Trophoblast cell (in vitro differentiated cells and primary cell): ENCODE measurements at regions not wholly inside any gene's neighbourhood (a gene's known extent, or its start where the extent isn't known, plus 50 kb on each side); places are given as distances from the start of the nearest gene placed in this dataset.

Experiments
- DNase-seq, 2 donors: peaks; one replicate each; pipeline ENCODE4 v3.0.0-alpha.2; 2016
- H2AFZ ChIP-seq: 2 replicates; pipeline ENCODE4 v1.6.1; 2013; ENCODE audit warnings: low read length, moderate library complexity, mild to moderate bottlenecking; ENCODE audit not compliant: insufficient read depth, poor library complexity
- H2AK5ac ChIP-seq: 2 replicates; pipeline ENCODE4 v1.6.1; 2013; ENCODE audit warnings: mild to moderate bottlenecking, low read length
- H2BK120ac ChIP-seq: 2 replicates; pipeline ENCODE4 v1.6.1; 2013; ENCODE audit warnings: low read length, mild to moderate bottlenecking, moderate library complexity; ENCODE audit not compliant: insufficient read depth, poor library complexity
- H2BK12ac ChIP-seq: 2 replicates; pipeline ENCODE4 v1.6.1; 2013; ENCODE audit warnings: mild to moderate bottlenecking, low read length, moderate library complexity
- H2BK5ac ChIP-seq: 2 replicates; pipeline ENCODE4 v1.6.1; 2013; ENCODE audit warnings: low read length, low read depth, moderate library complexity, mild to moderate bottlenecking; ENCODE audit not compliant: poor library complexity
- H3K14ac ChIP-seq: 2 replicates; pipeline ENCODE4 v1.6.1; 2013; ENCODE audit warnings: mild to moderate bottlenecking, low read length
- H3K18ac ChIP-seq: 2 replicates; pipeline ENCODE4 v1.6.1; 2013; ENCODE audit warnings: mild to moderate bottlenecking, low read length
- H3K23ac ChIP-seq: 2 replicates; pipeline ENCODE4 v1.6.1; 2013; ENCODE audit warnings: low read length
- H3K27ac ChIP-seq: 2 replicates; pipeline ENCODE4 v1.5.1; 2013; ENCODE audit warnings: low read depth, mild to moderate bottlenecking, inconsistent platforms, low read length, moderate library complexity
- H3K27me3 ChIP-seq: 2 replicates; pipeline ENCODE4 v1.6.1; 2013; ENCODE audit warnings: inconsistent platforms, mild to moderate bottlenecking, low read length, moderate library complexity; ENCODE audit not compliant: insufficient read depth
- H3K36me3 ChIP-seq, 2 experiments: 1 replicate in 1 of 2; 2 replicates in 1 of 2; pipeline ENCODE4 v1.6.1; 2013; ENCODE audit warnings: low read length in 2 of 2, mild to moderate bottlenecking in 2 of 2, moderate library complexity in 1 of 2; ENCODE audit not compliant: insufficient read depth in 2 of 2, control insufficient read depth in 1 of 2
- H3K4ac ChIP-seq: 2 replicates; pipeline ENCODE4 v1.6.1; 2013; ENCODE audit warnings: low read depth, mild to moderate bottlenecking, low read length, moderate library complexity
- H3K4me1 ChIP-seq, 2 experiments: 1 replicate in 1 of 2; 2 replicates in 1 of 2; pipeline ENCODE4 v1.6.1; 2013; ENCODE audit warnings: low read length in 2 of 2, mild to moderate bottlenecking in 2 of 2, moderate library complexity in 1 of 2; ENCODE audit not compliant: insufficient read depth in 2 of 2, control insufficient read depth in 1 of 2
- H3K4me2 ChIP-seq: 2 replicates; pipeline ENCODE4 v1.6.1; 2013; ENCODE audit warnings: inconsistent platforms, mild to moderate bottlenecking, low read length, moderate library complexity
- H3K4me3 ChIP-seq: 2 replicates; pipeline ENCODE4 v1.5.1; 2013; ENCODE audit warnings: mild to moderate bottlenecking, low read depth, low read length, inconsistent platforms
- H3K79me1 ChIP-seq: one replicate; pipeline ENCODE4 v1.6.1; 2013; ENCODE audit warnings: low read length
- H3K79me2 ChIP-seq: 2 replicates; pipeline ENCODE4 v1.6.1; 2013; ENCODE audit warnings: low read length, mild to moderate bottlenecking; ENCODE audit not compliant: control insufficient read depth, insufficient read depth, poor library complexity
- H3K9ac ChIP-seq: 2 replicates; pipeline ENCODE4 v1.6.1; 2013; ENCODE audit warnings: mild to moderate bottlenecking, low read length
- H3K9me3 ChIP-seq: 2 replicates; pipeline ENCODE4 v1.6.1; 2013; ENCODE audit warnings: low read depth, mild to moderate bottlenecking, control low read depth, inconsistent platforms, low read length; ENCODE audit not compliant: insufficient read depth
- H4K12ac ChIP-seq: 2 replicates; pipeline ENCODE4 v1.6.1; 2013; ENCODE audit warnings: low read depth, mild to moderate bottlenecking, low read length, moderate library complexity
- H4K8ac ChIP-seq: 2 replicates; pipeline ENCODE4 v1.6.1; 2013; ENCODE audit warnings: low read depth, mild to moderate bottlenecking, low read length, moderate library complexity
- H4K91ac ChIP-seq: one replicate; pipeline ENCODE4 v1.6.1; 2013; ENCODE audit warnings: low read depth, mild to moderate bottlenecking, low read length, moderate library complexity
- WGBS: extraction: QIAGEN DNeasy Blood & Tissue Kit; methylation state at CpG from one replicate; pipeline ENCODE4 v1.1.7; 2013; ENCODE audit warnings: missing lambda C conversion rate; ENCODE audit not compliant: insufficient read length, insufficient coverage; ENCODE audit errors: extremely low coverage; 5-methylcytosine and 5-hydroxymethylcytosine counted together

- H4K91ac ChIP-seq: no peak overlapping the region
- H3K9ac ChIP-seq: no peak overlapping the region
- H2AFZ ChIP-seq: no peak overlapping the region
- H3K9me3 ChIP-seq: no peaks in the 10 kb centered on the region
- no peak overlapping the region for H3K27ac ChIP-seq
- H2BK5ac ChIP-seq: peak overlapping the region; percentile 19
- no peak overlapping the region for H4K8ac ChIP-seq
- H3K14ac ChIP-seq: peak overlapping the region; percentile 32
- H3K79me2 ChIP-seq: no peaks in the 10 kb centered on the region
- no peaks in the 10 kb centered on the region for H3K4me1 ChIP-seq
- H3K36me3 ChIP-seq: no peaks in the 10 kb centered on the region
- no CpG with 5 or more reads among the region's 9 CpGs for WGBS
- H2BK12ac ChIP-seq: no peak overlapping the region
- no peak overlapping the region for H2AK5ac ChIP-seq
- no peak overlapping the region for H3K4me3 ChIP-seq
- no peak overlapping the region for H3K4ac ChIP-seq
- no peak overlapping the region for H3K23ac ChIP-seq
- H3K18ac ChIP-seq: no peak overlapping the region
- H3K79me1 ChIP-seq: peaks cover 3% of the 10 kb centered on the region
- no peak overlapping the region for H3K4me2 ChIP-seq
- H4K12ac ChIP-seq: no peak overlapping the region
- H2BK120ac ChIP-seq: no peak overlapping the region
- peak; percentile 26 to 89 for DNase-seq
- no peaks in the 10 kb centered on the region for H3K27me3 ChIP-seq
Observed at GRCh38 chr5:39547553-39548154, 122.9 kb upstream of the DAB2 start.

GRCh38 chr5:39544941-39545340 lies 120.2 kb upstream of the DAB2 start:
- Histone ChIP-seq H3K36me3 (no peaks in the 10 kb centered on the region), H3K79me2 (no peaks in the 10 kb centered on the region), H4K8ac (no peak overlapping the region), H3K4ac (peak overlapping the region; percentile 62), H2AFZ (no peak overlapping the region), H3K27me3 (no peaks in the 10 kb centered on the region), H3K14ac (peak overlapping the region; percentile 51), H3K9ac (no peak overlapping the region), H3K79me1 (peaks cover 3% of the 10 kb centered on the region), H3K4me1 (no peaks in the 10 kb centered on the region), H2AK5ac (peak overlapping the region; percentile 61), H2BK12ac (peak overlapping the region; percentile 80), H3K27ac (no peak overlapping the region), H4K91ac (peak overlapping the region; percentile 47), H2BK5ac (no peak overlapping the region), H4K12ac (no peak overlapping the region), H3K4me2 (no peak overlapping the region), H2BK120ac (peak overlapping the region; percentile 72), H3K9me3 (no peaks in the 10 kb centered on the region), H3K18ac (peak overlapping the region; percentile 26), H3K4me3 (no peak overlapping the region), H3K23ac (no peak overlapping the region)
- DNase-seq: no peak
- no CpG with 5 or more reads among the region's 3 CpGs for WGBS

GRCh38 chr5:39543335-39543734 lies 118.6 kb upstream of the DAB2 start:
- H2AK5ac ChIP-seq: no peak overlapping the region
- H2BK5ac ChIP-seq: no peak overlapping the region
- no peak overlapping the region for H2AFZ ChIP-seq
- no peak overlapping the region for H2BK120ac ChIP-seq
- H2BK12ac ChIP-seq: no peak overlapping the region
- no peak overlapping the region for H3K9ac ChIP-seq
- no peaks in the 10 kb centered on the region for H3K9me3 ChIP-seq
- peaks cover 5% of the 10 kb centered on the region for H3K79me1 ChIP-seq
- no peak overlapping the region for H3K4me2 ChIP-seq
- no CpG with 5 or more reads among the region's 3 CpGs for WGBS
- no peak overlapping the region for H4K8ac ChIP-seq
- no peak overlapping the region for H3K27ac ChIP-seq
- H3K4me3 ChIP-seq: no peak overlapping the region
- no peaks in the 10 kb centered on the region for H3K27me3 ChIP-seq
- H3K23ac ChIP-seq: no peak overlapping the region
- no peak overlapping the region for H3K18ac ChIP-seq
- DNase-seq: no peak
- no peaks in the 10 kb centered on the region for H3K36me3 ChIP-seq
- no peaks in the 10 kb centered on the region for H3K4me1 ChIP-seq
- no peak overlapping the region for H4K12ac ChIP-seq
- H3K79me2 ChIP-seq: no peaks in the 10 kb centered on the region
- no peak overlapping the region for H3K4ac ChIP-seq
- H4K91ac ChIP-seq: no peak overlapping the region
- H3K14ac ChIP-seq: no peak overlapping the region

GRCh38 chr5:39542511-39543285 lies 117.9 kb upstream of the DAB2 start:
- no peak overlapping the region for H4K8ac ChIP-seq
- no peaks in the 10 kb centered on the region for H3K4me1 ChIP-seq
- H3K4me3 ChIP-seq: no peak overlapping the region
- no peaks in the 10 kb centered on the region for H3K36me3 ChIP-seq
- no peak overlapping the region for H2BK5ac ChIP-seq
- no peak overlapping the region for H3K4ac ChIP-seq
- no peak overlapping the region for H4K91ac ChIP-seq
- H3K4me2 ChIP-seq: no peak overlapping the region
- no peaks in the 10 kb centered on the region for H3K9me3 ChIP-seq
- no peak overlapping the region for H2BK120ac ChIP-seq
- no peak overlapping the region for H3K14ac ChIP-seq
- no peak overlapping the region for H2AFZ ChIP-seq
- H3K23ac ChIP-seq: no peak overlapping the region
- no peak overlapping the region for H3K18ac ChIP-seq
- no peak for DNase-seq
- no peak overlapping the region for H4K12ac ChIP-seq
- WGBS: no CpG with 5 or more reads among the region's 3 CpGs
- H3K27ac ChIP-seq: no peak overlapping the region
- no peaks in the 10 kb centered on the region for H3K79me2 ChIP-seq
- H3K9ac ChIP-seq: no peak overlapping the region
- H2BK12ac ChIP-seq: no peak overlapping the region
- no peak overlapping the region for H2AK5ac ChIP-seq
- no peaks in the 10 kb centered on the region for H3K27me3 ChIP-seq
- peaks cover 5% of the 10 kb centered on the region for H3K79me1 ChIP-seq
